ENCODE measurements at regions not wholly inside any gene's neighbourhood (a gene's known extent, or its start where the extent isn't known, plus 50 kb on each side); places are given as distances from the start of the nearest gene placed in this dataset.

GRCh38 chr3:154616298-154616697 is 186.3 kb upstream of the GPR149 start:
- TF ChIP-seq CTCF (IDR thresholded peaks at IDR 0.05) (no peak), EZH2 (IDR thresholded peaks at IDR 0.05) (no peak)

Data from neural progenitor cell (in vitro differentiated cells).